HepG2 (cell line): ENCODE measurements at regions not wholly inside any gene's neighbourhood (a gene's known extent, or its start where the extent isn't known, plus 50 kb on each side); places are given as distances from the start of the nearest gene placed in this dataset.

Experiments
- ARID3A ChIP-seq: IDR thresholded peaks from 2 replicates; pipeline ENCODE4 v1.6.1; 2012; ENCODE audit warnings: low read depth, low read length, improper control_type of control experiment
- EHMT2 ChIP-seq: fragments of 200-600 bp; sonication (generic); IDR thresholded peaks from 2 replicates; pipeline ENCODE4 v1.7.0; 2017; ENCODE audit warnings: antibody characterized with exemption, low read depth, low read length, borderline replicate concordance
- GATAD2A ChIP-seq: IDR thresholded peaks from 2 replicates; pipeline ENCODE4 v1.6.1; 2016
- HNF1A ChIP-seq, 2 experiments: sonication (generic) in 1 of 2; formaldehyde crosslinking in 1 of 2; IDR thresholded peaks; 2 replicates each; pipeline versions ENCODE4 v1.4.0 to v1.6.1; 2016 to 2020; ENCODE audit warnings: borderline replicate concordance in 1 of 2, low read depth in 1 of 2, mild to moderate bottlenecking in 1 of 2, missing genetic modification reagents in 1 of 2
- ISL2 ChIP-seq: sonication (generic); formaldehyde crosslinking; IDR thresholded peaks from 2 replicates; pipeline ENCODE4 v1.5.0; 2020; ENCODE audit warnings: missing genetic modification reagents
- MXI1 ChIP-seq: IDR thresholded peaks from 3 replicates; pipeline ENCODE4 v1.6.1; 2012; ENCODE audit warnings: low read depth, low read length, inconsistent platforms, borderline replicate concordance
- NFIC ChIP-seq: IDR thresholded peaks from 2 replicates; pipeline ENCODE4 v1.6.1; 2012; ENCODE audit warnings: mild to moderate bottlenecking, low read length, inconsistent platforms
- PAF1 ChIP-seq: IDR thresholded peaks from 2 replicates; pipeline ENCODE4 v1.6.1; 2016; ENCODE audit warnings: missing genetic modification reagents, missing compliant biosample characterization
- PLSCR1 ChIP-seq: sonication (generic); formaldehyde crosslinking; IDR thresholded peaks from 2 replicates; pipeline ENCODE4 v1.5.0; 2020; ENCODE audit warnings: missing genetic modification reagents, mild to moderate bottlenecking, borderline replicate concordance
- POGZ ChIP-seq: sonication (generic); formaldehyde crosslinking; IDR thresholded peaks from 2 replicates; pipeline ENCODE4 v1.4.0; 2020; ENCODE audit warnings: mild to moderate bottlenecking, missing genetic modification reagents
- PPARG ChIP-seq: conservative IDR thresholded peaks from 2 replicates; pipeline ENCODE4 v1.6.1; 2016; ENCODE audit warnings: missing biosample characterization, missing genetic modification reagents
- RXRB ChIP-seq: IDR thresholded peaks from 2 replicates; pipeline ENCODE4 v1.6.1; 2016; ENCODE audit warnings: borderline replicate concordance, missing genetic modification reagents, missing compliant biosample characterization
- SP140L ChIP-seq: sonication (generic); formaldehyde crosslinking; IDR thresholded peaks from 2 replicates; pipeline ENCODE4 v1.4.0; 2020; ENCODE audit warnings: missing genetic modification reagents, borderline replicate concordance
- STAT5B ChIP-seq: sonication (generic); formaldehyde crosslinking; IDR thresholded peaks from 2 replicates; pipeline ENCODE4 v1.4.0; 2020; ENCODE audit warnings: missing genetic modification reagents
- TCF7 ChIP-seq: sonication (generic); IDR thresholded peaks from 2 replicates; pipeline ENCODE4 v1.6.1; 2016; ENCODE audit warnings: antibody characterized with exemption, low read depth
- ZBTB20 ChIP-seq: sonication (generic); formaldehyde crosslinking; IDR thresholded peaks from 2 replicates; pipeline ENCODE4 v1.8.1; 2023; ENCODE audit warnings: missing genetic modification reagents, low read depth, mild to moderate bottlenecking, borderline replicate concordance
- ZBTB42 ChIP-seq: sonication (generic); formaldehyde crosslinking; IDR thresholded peaks from 2 replicates; pipeline ENCODE4 v1.5.0; 2020; ENCODE audit warnings: mild to moderate bottlenecking, missing genetic modification reagents
- ZNF44 ChIP-seq: sonication (generic); formaldehyde crosslinking; IDR thresholded peaks from 2 replicates; pipeline ENCODE4 v1.5.1; 2020; ENCODE audit warnings: mild to moderate bottlenecking, missing genetic modification reagents
- ZNF513 ChIP-seq: sonication (generic); formaldehyde crosslinking; conservative IDR thresholded peaks from 2 replicates; pipeline ENCODE4 v1.5.0; 2020; ENCODE audit warnings: missing genetic modification reagents
- ZNF644 ChIP-seq: IDR thresholded peaks from 2 replicates; pipeline ENCODE4 v1.6.1; 2016; ENCODE audit warnings: low read depth

GRCh38 chr6:106886922-106887797 is 87.4 kb downstream of the CD24 start (continued):
- TF ChIP-seq HNF1A (IDR thresholded peaks at IDR 0.05; ENCODE audit: low read depth), result 0 out of 2 replicates have a peak, but pooled peaks have one; percentile 13
- no peak; the same call in 1 of the 2 replicates for TF ChIP-seq HNF1A (CRISPR knock-in tag; IDR thresholded peaks at IDR 0.05; ENCODE audit: borderline replicate concordance)
- peak; percentile 43 for TF ChIP-seq RXRB
- no peak for TF ChIP-seq ZNF44 (CRISPR knock-in tag)
- no peak for TF ChIP-seq PAF1 (CRISPR knock-in tag)
- TF ChIP-seq ZNF513 (CRISPR knock-in tag), result no peak
- TF ChIP-seq GATAD2A, result peak; percentile 74
- no peak for TF ChIP-seq ZBTB20
- peak; percentile 49; the same call in 1 of the 2 replicates for TF ChIP-seq ISL2
- TF ChIP-seq ZNF644, result 0 out of 2 replicates have a peak, but pooled peaks have one; percentile 17
- TF ChIP-seq ARID3A, result peak; percentile 42; the same call in 1 of the 2 replicates
- peak; percentile 21; the same call in 1 of the 2 replicates for TF ChIP-seq NFIC
- no peak for TF ChIP-seq STAT5B (CRISPR knock-in tag)
- TF ChIP-seq PLSCR1 (CRISPR knock-in tag), result no peak
- peak; percentile 58; the same call in 1 of the 2 replicates for TF ChIP-seq TCF7
- peak; percentile 17; the same call in 1 of the 2 replicates for TF ChIP-seq EHMT2
- TF ChIP-seq MXI1, result no peak
- TF ChIP-seq ZBTB42, result no peak
- TF ChIP-seq SP140L (CRISPR knock-in tag), result no peak
- TF ChIP-seq PPARG (CRISPR knock-in tag), result peak; percentile 68; the same call in 1 of the 2 replicates
- TF ChIP-seq POGZ (CRISPR knock-in tag), result no peak
